HG02623 (cell line): ENCODE measurements at regions not wholly inside any gene's neighbourhood (a gene's known extent, or its start where the extent isn't known, plus 50 kb on each side); places are given as distances from the start of the nearest gene placed in this dataset.
"Not testable (repeated sequence)": the region's sequence is repeated elsewhere in the genome, so short reads cannot be mapped to it uniquely, and the experiment has no call there.

Experiments used
- ATAC-seq: cut with Tn5 transposase; IDR thresholded peaks from one replicate; pipeline ENCODE4 v1.9.1; 2021; ENCODE audit warnings: moderate library complexity; ENCODE audit not compliant: unreplicated experiment

- ATAC-seq, result no peak
Measured at GRCh38 chr3:21036888-21037287, 714.1 kb downstream of the ZNF385D start.

- ATAC-seq, result no peak
Measured at GRCh38 chr3:21028412-21028811, 722.6 kb downstream of the ZNF385D start.

GRCh38 chr3:21024563-21024962, 726.4 kb downstream of the ZNF385D start:
- no peak for ATAC-seq

- no peak for ATAC-seq
Measured at GRCh38 chr3:21020681-21021080, 730.3 kb downstream of the ZNF385D start.

- ATAC-seq, result no peak
Measured at GRCh38 chr3:21020043-21020442, 731.0 kb downstream of the ZNF385D start.

- no peak for ATAC-seq
Measured at GRCh38 chr3:21017115-21017852, 733.7 kb downstream of the ZNF385D start.

GRCh38 chr3:21013566-21013965, 737.4 kb downstream of the ZNF385D start:
- no peak for ATAC-seq

GRCh38 chr3:20999661-21000060, 751.3 kb downstream of the ZNF385D start:
- no peak for ATAC-seq

- no peak for ATAC-seq
Measured at GRCh38 chr3:20997183-20997582, 753.8 kb downstream of the ZNF385D start.

- ATAC-seq, result no peak
Measured at GRCh38 chr3:20990896-20991295, 760.1 kb downstream of the ZNF385D start.

- not testable (repeated sequence) for ATAC-seq
Measured at GRCh38 chr3:20989653-20990052, 761.4 kb downstream of the ZNF385D start.

GRCh38 chr3:20984594-20985205, 766.3 kb downstream of the ZNF385D start:
- ATAC-seq, result no peak

- no peak for ATAC-seq
Measured at GRCh38 chr3:20975188-20975651, 775.8 kb downstream of the ZNF385D start.

GRCh38 chr3:20974396-20974795, 776.6 kb downstream of the ZNF385D start:
- no peak for ATAC-seq

- ATAC-seq, result not testable (repeated sequence)
Measured at GRCh38 chr3:20970807-20971206, 780.2 kb downstream of the ZNF385D start.

GRCh38 chr3:20967485-20967884, 781.5 kb upstream of the SGO1 start:
- ATAC-seq, result not testable (repeated sequence)

- ATAC-seq, result no peak
Measured at GRCh38 chr3:20958161-20958560, 772.2 kb upstream of the SGO1 start.

GRCh38 chr3:20945892-20946291, 759.9 kb upstream of the SGO1 start:
- ATAC-seq, result no peak

- ATAC-seq, result no peak
Measured at GRCh38 chr3:20935791-20936190, 749.8 kb upstream of the SGO1 start.

- no peak for ATAC-seq
Measured at GRCh38 chr3:20931834-20932233, 745.8 kb upstream of the SGO1 start.

- no peak for ATAC-seq
Measured at GRCh38 chr3:20930034-20930433, 744.0 kb upstream of the SGO1 start.

- ATAC-seq, result no peak
Measured at GRCh38 chr3:20924646-20925385, 738.8 kb upstream of the SGO1 start.
